Skeletal muscle tissue (tissue), 3 donors: ENCODE measurements at regions not wholly inside any gene's neighbourhood (a gene's known extent, or its start where the extent isn't known, plus 50 kb on each side); places are given as distances from the start of the nearest gene placed in this dataset.

Source experiments
- H3K27ac ChIP-seq: one replicate; pipeline ENCODE4 v1.7.0; 2013; ENCODE audit warnings: mild to moderate bottlenecking, low read depth, low read length, inconsistent platforms
- H3K27me3 ChIP-seq, 3 donors: one replicate each; pipeline ENCODE4 v1.7.0; 2013; ENCODE audit warnings: low read length in 3 of 3; ENCODE audit not compliant: control insufficient read depth in 3 of 3, insufficient read depth in 3 of 3
- H3K36me3 ChIP-seq, 3 donors: one replicate each; pipeline ENCODE4 v1.7.0; 2013; ENCODE audit warnings: low read length in 3 of 3; ENCODE audit not compliant: control insufficient read depth in 3 of 3, insufficient read depth in 3 of 3
- H3K4me1 ChIP-seq, 3 donors: one replicate each; pipeline ENCODE4 v1.7.0; 2013; ENCODE audit warnings: low read length in 3 of 3, mild to moderate bottlenecking in 3 of 3; ENCODE audit not compliant: control insufficient read depth in 3 of 3, insufficient read depth in 3 of 3
- H3K4me3 ChIP-seq, 3 donors: one replicate each; pipeline ENCODE4 v1.7.0; 2013; ENCODE audit warnings: low read length in 3 of 3
- H3K9ac ChIP-seq, 3 donors: one replicate each; pipeline ENCODE4 v1.7.0; 2013; ENCODE audit warnings: low read length in 3 of 3, mild to moderate bottlenecking in 3 of 3, moderate library complexity in 2 of 3, low read depth in 1 of 3
- H3K9me3 ChIP-seq, 3 donors: one replicate each; pipeline ENCODE4 v1.7.0; 2013; ENCODE audit warnings: low read length in 3 of 3; ENCODE audit not compliant: control insufficient read depth in 3 of 3
- donor health status: Osteomylitis.

GRCh38 chrX:46072372-46072771 lies 472.8 kb downstream of the ZNF674 start:
- H3K4me1 ChIP-seq: no peaks in the 10 kb centered on the region
- H3K9me3 ChIP-seq: no peaks in the 10 kb centered on the region
- H3K9ac ChIP-seq: no peak overlapping the region
- H3K4me3 ChIP-seq: no peak overlapping the region
- no peaks in the 10 kb centered on the region for H3K27me3 ChIP-seq
- no peak overlapping the region for H3K27ac ChIP-seq
- H3K36me3 ChIP-seq: no peaks in the 10 kb centered on the region

DNA sequence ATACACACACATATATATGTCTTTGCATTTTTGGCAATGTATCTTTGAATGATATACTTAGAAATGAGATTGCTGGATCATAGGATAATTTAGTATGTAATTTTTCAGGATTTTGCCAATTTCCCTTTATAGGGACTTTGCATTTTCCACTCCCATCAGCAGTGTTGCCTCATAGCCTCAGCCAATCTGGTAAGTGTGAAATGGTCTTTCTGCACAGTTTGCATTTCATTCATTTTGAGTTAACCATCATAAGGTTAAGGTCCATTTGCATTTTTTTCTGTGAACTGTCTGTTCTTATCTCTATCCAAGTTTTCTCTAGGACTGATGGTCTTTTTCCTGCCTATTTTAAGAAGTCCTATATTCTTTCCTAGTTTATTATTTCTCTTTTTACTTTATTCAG lies 474.8 kb downstream of the ZNF674 start:
- H3K36me3 ChIP-seq: no peaks in the 10 kb centered on the region
- H3K9me3 ChIP-seq: peaks cover 0 to 2% (median 0%) of the 10 kb centered on the region in 3 donors
- no peak overlapping the region for H3K4me3 ChIP-seq
- no peak overlapping the region for H3K27ac ChIP-seq
- H3K27me3 ChIP-seq: no peaks in the 10 kb centered on the region
- H3K9ac ChIP-seq: no peak overlapping the region
- no peaks in the 10 kb centered on the region for H3K4me1 ChIP-seq

DNA sequence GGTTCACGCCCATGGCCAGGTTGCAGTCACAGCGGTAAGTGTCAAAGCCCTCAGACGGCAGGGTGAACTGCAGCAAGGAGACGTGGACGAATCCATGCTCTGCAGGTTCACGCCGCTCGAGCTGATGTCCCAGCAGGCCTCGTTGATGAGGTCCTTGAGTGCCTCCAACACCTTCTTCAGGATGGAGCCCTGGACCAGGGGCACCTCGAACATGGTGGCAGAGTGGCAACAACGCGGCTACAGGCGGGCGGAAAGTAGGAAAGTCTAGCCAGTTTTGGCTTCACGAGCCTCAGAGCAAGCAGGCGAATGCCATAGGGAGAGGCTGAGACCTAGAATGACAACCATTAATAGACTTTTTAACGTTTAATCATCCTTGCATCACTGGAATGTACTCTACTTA lies 485.9 kb downstream of the ZNF674 start:
- Histone ChIP-seq H3K36me3 (no peaks in the 10 kb centered on the region), H3K4me3 (no peak overlapping the region), H3K4me1 (no peaks in the 10 kb centered on the region), H3K27ac (no peak overlapping the region), H3K9me3 (no peaks in the 10 kb centered on the region), H3K27me3 (no peaks in the 10 kb centered on the region), H3K9ac (no peak overlapping the region)

DNA sequence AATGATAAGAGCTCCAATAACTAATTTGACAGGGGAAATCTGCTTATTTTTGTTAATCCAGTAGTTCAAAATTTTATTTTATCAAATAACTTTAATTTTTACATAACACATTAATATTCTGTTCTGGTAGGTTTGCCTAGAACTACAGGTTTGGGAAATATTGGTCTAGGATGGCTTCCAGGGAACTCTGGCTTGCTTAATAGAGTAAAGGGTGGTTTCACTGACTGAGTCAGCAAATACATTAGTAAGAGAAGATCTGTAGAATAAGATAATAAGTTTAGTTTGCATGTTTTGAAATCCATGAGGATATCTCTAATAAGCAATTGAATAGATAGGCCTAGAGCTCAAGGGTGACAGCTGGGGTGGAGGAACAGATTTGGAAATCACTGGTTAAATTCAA lies 500.7 kb downstream of the ZNF674 start:
- Histone ChIP-seq H3K9me3 (peaks cover 0 to 4% (median 0%) of the 10 kb centered on the region in 3 donors), H3K27ac (no peak overlapping the region), H3K4me3 (no peak overlapping the region), H3K9ac (no peak overlapping the region), H3K27me3 (no peaks in the 10 kb centered on the region), H3K4me1 (no peaks in the 10 kb centered on the region), H3K36me3 (no peaks in the 10 kb centered on the region)

DNA sequence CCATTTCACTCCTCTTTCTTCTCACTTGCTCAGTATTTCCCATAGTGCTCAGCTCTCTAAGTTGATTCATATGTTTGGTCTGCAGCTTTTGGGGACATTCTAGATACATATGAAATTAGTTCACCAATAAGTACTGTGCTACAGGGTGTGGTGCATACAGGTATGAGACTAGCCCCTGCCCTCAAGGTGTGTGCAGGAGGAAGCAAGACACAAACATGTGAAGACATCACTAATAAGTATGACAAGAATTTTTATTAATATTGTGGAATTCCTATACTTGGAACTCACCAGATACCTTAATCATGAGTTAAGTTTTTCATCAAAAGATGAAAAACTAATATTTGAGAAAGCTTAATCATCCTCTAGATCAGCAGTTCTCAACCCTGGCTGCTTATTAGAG lies 505.2 kb downstream of the ZNF674 start:
- Histone ChIP-seq H3K4me3 (no peak overlapping the region), H3K9ac (no peak overlapping the region), H3K27ac (no peak overlapping the region), H3K36me3 (no peaks in the 10 kb centered on the region), H3K27me3 (no peaks in the 10 kb centered on the region), H3K9me3 (peaks cover 0 to 4% (median 0%) of the 10 kb centered on the region in 3 donors), H3K4me1 (no peaks in the 10 kb centered on the region)

DNA sequence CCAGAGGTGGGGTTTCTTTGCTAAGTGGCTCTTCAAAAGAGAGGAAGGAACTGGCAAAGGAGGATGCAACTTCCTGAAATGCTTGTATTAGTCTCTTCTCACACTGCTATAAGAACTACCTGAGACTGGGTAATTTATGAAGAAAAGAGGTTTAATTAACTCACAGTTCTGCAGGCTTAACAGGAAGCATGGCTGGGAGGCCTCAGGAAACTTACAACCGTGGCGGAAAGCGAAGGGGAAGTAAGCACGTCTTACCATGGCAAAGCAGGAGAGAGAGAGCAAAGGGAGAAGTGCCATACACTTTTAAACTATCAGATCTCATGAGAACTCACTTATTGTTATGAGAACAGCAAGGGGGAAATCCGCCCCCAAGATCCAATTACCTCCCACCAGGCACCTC lies 505.7 kb downstream of the ZNF674 start:
- H3K27ac ChIP-seq: no peak overlapping the region
- H3K9me3 ChIP-seq: peaks cover 0 to 4% (median 0%) of the 10 kb centered on the region in 3 donors
- H3K4me3 ChIP-seq: no peak overlapping the region
- no peaks in the 10 kb centered on the region for H3K27me3 ChIP-seq
- no peaks in the 10 kb centered on the region for H3K4me1 ChIP-seq
- no peak overlapping the region for H3K9ac ChIP-seq
- no peaks in the 10 kb centered on the region for H3K36me3 ChIP-seq

GRCh38 chrX:46036508-46036907 lies 508.7 kb downstream of the ZNF674 start:
- Histone ChIP-seq H3K4me3 (no peak overlapping the region), H3K36me3 (no peaks in the 10 kb centered on the region), H3K4me1 (no peaks in the 10 kb centered on the region), H3K9me3 (peaks cover 0 to 4% (median 0%) of the 10 kb centered on the region in 3 donors), H3K27me3 (no peaks in the 10 kb centered on the region), H3K9ac (no peak overlapping the region), H3K27ac (no peak overlapping the region)

DNA sequence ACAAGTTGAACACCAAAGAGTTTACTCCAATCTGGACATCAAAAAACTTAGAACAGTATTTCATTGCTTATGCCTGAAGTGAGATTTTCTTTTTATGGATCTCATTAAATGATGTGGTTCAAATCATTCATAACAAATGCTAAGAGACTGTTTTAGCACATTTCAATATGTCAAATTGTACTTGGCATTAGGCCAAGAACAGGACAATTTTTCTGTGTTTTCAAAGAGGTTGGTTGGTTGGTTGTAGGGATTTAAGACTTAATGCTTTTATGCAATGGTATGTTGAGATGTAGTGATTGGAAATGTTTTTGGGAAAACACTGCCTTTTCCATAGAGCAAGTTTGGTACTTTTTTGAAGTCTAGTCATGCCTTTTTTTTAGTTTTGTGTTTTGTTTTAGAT lies 510.4 kb downstream of the ZNF674 start:
- Histone ChIP-seq H3K4me1 (no peaks in the 10 kb centered on the region), H3K27ac (no peak overlapping the region), H3K4me3 (no peak overlapping the region), H3K9ac (no peak overlapping the region), H3K36me3 (no peaks in the 10 kb centered on the region), H3K9me3 (no peaks in the 10 kb centered on the region), H3K27me3 (no peaks in the 10 kb centered on the region)

- no peaks in the 10 kb centered on the region for H3K4me1 ChIP-seq
- no peaks in the 10 kb centered on the region for H3K9me3 ChIP-seq
- no peak overlapping the region for H3K4me3 ChIP-seq
- no peak overlapping the region for H3K27ac ChIP-seq
- no peaks in the 10 kb centered on the region for H3K36me3 ChIP-seq
- no peaks in the 10 kb centered on the region for H3K27me3 ChIP-seq
- H3K9ac ChIP-seq: no peak overlapping the region
Observed at GRCh38 chrX:46029777-46030176, 515.4 kb downstream of the ZNF674 start.

- no peaks in the 10 kb centered on the region for H3K27me3 ChIP-seq
- no peak overlapping the region for H3K4me3 ChIP-seq
- no peaks in the 10 kb centered on the region for H3K9me3 ChIP-seq
- H3K9ac ChIP-seq: no peak overlapping the region
- no peaks in the 10 kb centered on the region for H3K4me1 ChIP-seq
- no peak overlapping the region for H3K27ac ChIP-seq
- H3K36me3 ChIP-seq: no peaks in the 10 kb centered on the region
Observed at GRCh38 chrX:46016296-46016695, 528.9 kb downstream of the ZNF674 start.

DNA sequence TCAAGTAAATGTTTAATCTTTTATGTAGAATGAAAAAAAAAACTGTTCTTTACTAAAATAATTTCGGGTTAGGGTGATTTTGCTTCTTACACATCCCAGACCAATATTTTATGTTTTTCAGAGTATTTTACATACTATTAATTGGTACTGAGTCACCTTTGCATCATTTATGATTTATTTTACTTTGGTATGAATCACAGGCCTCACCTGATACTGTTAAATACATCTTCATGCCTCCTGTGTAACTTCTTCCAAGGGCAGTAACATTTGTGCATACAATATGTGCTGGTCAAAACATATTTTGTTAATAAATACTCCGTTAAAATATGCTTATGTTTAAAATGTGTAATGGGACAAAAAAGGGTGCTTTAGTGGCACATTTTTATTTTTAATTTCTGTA lies 529.6 kb downstream of the ZNF674 start:
- Histone ChIP-seq H3K27me3 (no peaks in the 10 kb centered on the region), H3K4me1 (no peaks in the 10 kb centered on the region), H3K4me3 (no peak overlapping the region), H3K27ac (no peak overlapping the region), H3K9me3 (no peaks in the 10 kb centered on the region), H3K9ac (no peak overlapping the region), H3K36me3 (no peaks in the 10 kb centered on the region)
